ENCODE measurements at regions not wholly inside any gene's neighbourhood (a gene's known extent, or its start where the extent isn't known, plus 50 kb on each side); places are given as distances from the start of the nearest gene placed in this dataset.

DNA sequence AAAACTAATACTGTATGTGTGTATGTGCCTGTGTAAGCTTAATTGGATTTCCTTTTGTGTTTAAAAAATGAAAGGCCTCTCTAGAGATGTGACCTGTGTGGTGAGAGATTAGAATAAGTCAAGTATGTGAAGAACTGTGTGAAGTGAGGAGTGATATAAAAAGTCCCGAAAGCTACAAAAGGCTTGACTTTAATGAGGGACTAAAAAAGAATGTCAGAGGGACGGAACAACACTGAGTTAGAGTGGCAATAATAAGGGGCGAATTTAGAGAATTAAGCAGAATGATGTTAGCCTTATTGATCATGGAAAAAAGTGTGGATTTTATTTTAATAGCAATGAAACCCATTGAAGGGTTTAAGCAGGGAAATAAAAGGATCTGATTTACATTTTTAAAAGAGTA is 1281.2 kb upstream of the ADGRB3 start:
- TF ChIP-seq, protein P1, sequence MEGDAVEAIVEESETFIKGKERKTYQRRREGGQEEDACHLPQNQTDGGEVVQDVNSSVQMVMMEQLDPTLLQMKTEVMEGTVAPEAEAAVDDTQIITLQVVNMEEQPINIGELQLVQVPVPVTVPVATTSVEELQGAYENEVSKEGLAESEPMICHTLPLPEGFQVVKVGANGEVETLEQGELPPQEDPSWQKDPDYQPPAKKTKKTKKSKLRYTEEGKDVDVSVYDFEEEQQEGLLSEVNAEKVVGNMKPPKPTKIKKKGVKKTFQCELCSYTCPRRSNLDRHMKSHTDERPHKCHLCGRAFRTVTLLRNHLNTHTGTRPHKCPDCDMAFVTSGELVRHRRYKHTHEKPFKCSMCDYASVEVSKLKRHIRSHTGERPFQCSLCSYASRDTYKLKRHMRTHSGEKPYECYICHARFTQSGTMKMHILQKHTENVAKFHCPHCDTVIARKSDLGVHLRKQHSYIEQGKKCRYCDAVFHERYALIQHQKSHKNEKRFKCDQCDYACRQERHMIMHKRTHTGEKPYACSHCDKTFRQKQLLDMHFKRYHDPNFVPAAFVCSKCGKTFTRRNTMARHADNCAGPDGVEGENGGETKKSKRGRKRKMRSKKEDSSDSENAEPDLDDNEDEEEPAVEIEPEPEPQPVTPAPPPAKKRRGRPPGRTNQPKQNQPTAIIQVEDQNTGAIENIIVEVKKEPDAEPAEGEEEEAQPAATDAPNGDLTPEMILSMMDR (IDR thresholded peaks at IDR 0.05; ENCODE audit: extremely low read depth in 1 of 2, insufficient read depth in 1 of 2, low read depth in 1 of 2, low read length in 2 of 2) = no peak
- no peak for TF ChIP-seq POLR2A (IDR thresholded peaks at IDR 0.05; ENCODE audit: low read depth, low read length)
- TF ChIP-seq POLR2AphosphoS5 (IDR thresholded peaks at IDR 0.05; ENCODE audit: insufficient read depth, low read depth, low read length) = no peak

Measured in endothelial cell of umbilical vein (primary cell).